SK-N-MC (cell line): ENCODE measurements at regions not wholly inside any gene's neighbourhood (a gene's known extent, or its start where the extent isn't known, plus 50 kb on each side); places are given as distances from the start of the nearest gene placed in this dataset.

Experiments
- FOXP2 ChIP-seq: optimal IDR thresholded peaks from 2 replicates; pipeline ENCODE3; 2011; ENCODE audit warnings: mild to moderate bottlenecking, moderate library complexity; ENCODE audit not compliant: insufficient read depth; ENCODE audit errors: extremely low read length, control extremely low read depth
- POLR2AphosphoS5 ChIP-seq: IDR thresholded peaks from 2 replicates; pipeline ENCODE4 v1.6.1; 2012; ENCODE audit warnings: mild to moderate bottlenecking, low read depth, low read length, borderline replicate concordance

- TF ChIP-seq POLR2AphosphoS5 (no peak), FOXP2 (no peak)
These were observed 196.6 kb downstream of the UQCRFS1 start for GRCh38 chr19:29016353-29016752.
